Lower leg skin (tissue), 4 donors: ENCODE measurements at regions not wholly inside any gene's neighbourhood (a gene's known extent, or its start where the extent isn't known, plus 50 kb on each side); places are given as distances from the start of the nearest gene placed in this dataset.

Source experiments
- DNase-seq, 2 donors: peaks; one replicate each; pipeline ENCODE4 v3.0.0-alpha.2; 2019; ENCODE audit warnings: low spot score in 2 of 2
- H3K4me3 ChIP-seq: fragments of 200-600 bp; sonication (generic); 2 replicates; pipeline ENCODE4 v1.5.1; 2017; ENCODE audit warnings: mild to moderate bottlenecking, low read depth; ENCODE audit not compliant: poor library complexity, severe bottlenecking
- CTCF ChIP-seq, 3 donors: fragments of 450-650 bp; IDR thresholded peaks; one replicate each; pipeline ENCODE4 v1.5.1; 2016; ENCODE audit warnings: antibody characterized with exemption in 3 of 3, mild to moderate bottlenecking in 3 of 3, moderate library complexity in 2 of 3
- POLR2A ChIP-seq, 2 donors: fragments of 450-650 bp; IDR thresholded peaks; one replicate each; pipeline ENCODE4 v1.6.1; 2016 to 2017; ENCODE audit warnings: antibody characterized with exemption in 2 of 2, mild to moderate bottlenecking in 1 of 2, moderate library complexity in 1 of 2
- WGBS, 2 donors: methylation state at CpG; one replicate each; pipeline ENCODE4 v1.1.5; 2018; 5-methylcytosine and 5-hydroxymethylcytosine counted together
- intact Hi-C: fragments of 100-400 bp; cut with DNase I; formaldehyde crosslinking; loops from one replicate; pipeline ENCODE4 v1.15.0; 2023; ENCODE audit warnings: low total_unique reads

GRCh38 chr14:29311983-29312382 lies 545.4 kb downstream of the FOXG1 start:
- 54 to 64% methylated on average over 2 of the region's 2 CpGs for WGBS, 2 donors
- TF ChIP-seq POLR2A (IDR thresholded peaks at IDR 0.05) (no peak), CTCF (IDR thresholded peaks at IDR 0.05) (no peak)
- intact Hi-C loops: no loop called here
- H3K4me3 ChIP-seq: no peak overlapping the region
- DNase-seq: no peak

GRCh38 chr14:29316936-29317335 lies 550.3 kb downstream of the FOXG1 start:
- TF ChIP-seq CTCF (IDR thresholded peaks at IDR 0.05) (no peak), POLR2A (IDR thresholded peaks at IDR 0.05) (no peak)
- H3K4me3 ChIP-seq: no peak overlapping the region
- WGBS, 2 donors: 62 to 63% methylated on average over 2 of the region's 2 CpGs
- no peak for DNase-seq
- intact Hi-C loops: no loop called here

- H3K4me3 ChIP-seq: no peak overlapping the region
- 71 to 87% methylated on average over 1 of the region's 1 CpG for WGBS, 2 donors
- intact Hi-C loops: no loop called here
- TF ChIP-seq CTCF (IDR thresholded peaks at IDR 0.05): no peak
- TF ChIP-seq POLR2A (IDR thresholded peaks at IDR 0.05): no peak
- no peak for DNase-seq
Measured at GRCh38 chr14:29317423-29317822, 550.8 kb downstream of the FOXG1 start.

GRCh38 chr14:29320286-29320685 lies 553.7 kb downstream of the FOXG1 start:
- no peak for DNase-seq
- intact Hi-C loops: no loop called here
- WGBS, 2 donors: 74 to 97% methylated on average over 1 of the region's 1 CpG
- no peak for TF ChIP-seq POLR2A (IDR thresholded peaks at IDR 0.05)
- no peak for TF ChIP-seq CTCF (IDR thresholded peaks at IDR 0.05)
- no peak overlapping the region for H3K4me3 ChIP-seq

GRCh38 chr14:29321646-29322045 lies 555.1 kb downstream of the FOXG1 start:
- TF ChIP-seq CTCF (IDR thresholded peaks at IDR 0.05): no peak
- intact Hi-C loops: no loop called here
- no peak for DNase-seq
- H3K4me3 ChIP-seq: no peak overlapping the region

GRCh38 chr14:29339494-29340172 lies 573.0 kb downstream of the FOXG1 start:
- intact Hi-C loops: loop anchor here (10.0 kb wide), 1 partner anchor 1125 kb away; no protein-coding TSS in a partner anchor
- WGBS, 2 donors: 85 to 89% methylated on average over 3 of the region's 3 CpGs
- H3K4me3 ChIP-seq: no peak overlapping the region
- TF ChIP-seq CTCF (IDR thresholded peaks at IDR 0.05) (no peak), POLR2A (IDR thresholded peaks at IDR 0.05) (no peak)
- no peak for DNase-seq
